ENCODE measurements at regions not wholly inside any gene's neighbourhood (a gene's known extent, or its start where the extent isn't known, plus 50 kb on each side); places are given as distances from the start of the nearest gene placed in this dataset.
A peak's percentile ranks its signal among the peaks of the same experiment; 100 is the strongest.

DNA sequence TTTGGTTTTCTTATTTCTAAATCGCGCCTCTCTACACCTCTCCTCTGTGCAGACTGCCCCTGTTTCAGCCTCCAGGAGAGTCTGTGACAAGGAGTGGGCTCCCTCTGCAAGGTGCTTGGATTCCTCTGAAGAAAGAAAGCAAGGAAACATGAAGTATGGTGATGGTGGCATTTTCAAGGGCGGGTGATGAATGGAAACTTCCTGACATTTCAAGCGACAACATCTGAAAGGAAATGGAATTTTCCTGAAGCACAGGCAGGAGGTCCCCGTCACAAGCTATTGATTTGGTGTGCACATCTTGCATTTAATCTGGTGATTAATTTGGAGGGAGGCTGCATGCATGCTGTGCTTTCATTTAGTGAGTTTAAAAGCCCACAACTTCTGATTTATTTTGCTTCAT, 164.6 kb upstream of the FGGY start:
- H3K27ac Mint-ChIP-seq (ENCODE audit: unreplicated experiment), result no peak overlapping the region
- TF ChIP-seq, protein P1, sequence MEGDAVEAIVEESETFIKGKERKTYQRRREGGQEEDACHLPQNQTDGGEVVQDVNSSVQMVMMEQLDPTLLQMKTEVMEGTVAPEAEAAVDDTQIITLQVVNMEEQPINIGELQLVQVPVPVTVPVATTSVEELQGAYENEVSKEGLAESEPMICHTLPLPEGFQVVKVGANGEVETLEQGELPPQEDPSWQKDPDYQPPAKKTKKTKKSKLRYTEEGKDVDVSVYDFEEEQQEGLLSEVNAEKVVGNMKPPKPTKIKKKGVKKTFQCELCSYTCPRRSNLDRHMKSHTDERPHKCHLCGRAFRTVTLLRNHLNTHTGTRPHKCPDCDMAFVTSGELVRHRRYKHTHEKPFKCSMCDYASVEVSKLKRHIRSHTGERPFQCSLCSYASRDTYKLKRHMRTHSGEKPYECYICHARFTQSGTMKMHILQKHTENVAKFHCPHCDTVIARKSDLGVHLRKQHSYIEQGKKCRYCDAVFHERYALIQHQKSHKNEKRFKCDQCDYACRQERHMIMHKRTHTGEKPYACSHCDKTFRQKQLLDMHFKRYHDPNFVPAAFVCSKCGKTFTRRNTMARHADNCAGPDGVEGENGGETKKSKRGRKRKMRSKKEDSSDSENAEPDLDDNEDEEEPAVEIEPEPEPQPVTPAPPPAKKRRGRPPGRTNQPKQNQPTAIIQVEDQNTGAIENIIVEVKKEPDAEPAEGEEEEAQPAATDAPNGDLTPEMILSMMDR (IDR thresholded peaks at IDR 0.05; ENCODE audit: unreplicated experiment), result no peak
- DNase-seq, result no peak
- H3K36me3 Mint-ChIP-seq (ENCODE audit: insufficient read depth, unreplicated experiment), result no peaks in the 10 kb centered on the region
- peaks cover 4% of the 10 kb centered on the region for H3K9me3 Mint-ChIP-seq (ENCODE audit: low read depth, unreplicated experiment)
- CTCF ChIA-PET, result interaction anchor here (0.6 to 0.9 kb wide), 3 partner anchors 11 to 223 kb away, joined by 3 read pairs; no protein-coding TSS in a partner anchor
- no TSS peak for BruUV-seq (replicated peaks)
- intact Hi-C loops (cut with micrococcal nuclease; ENCODE audit: unreplicated experiment), result loop anchor here (1.0 kb wide), 1 partner anchor 43 kb away; no protein-coding TSS in a partner anchor
- no peak overlapping the region for H3K4me3 Mint-ChIP-seq (ENCODE audit: low read depth, unreplicated experiment)
- H3K4me1 Mint-ChIP-seq (ENCODE audit: low read depth, unreplicated experiment), result peaks cover 50% of the 10 kb centered on the region
- H3K27me3 Mint-ChIP-seq (ENCODE audit: unreplicated experiment), result no peaks in the 10 kb centered on the region

DNA sequence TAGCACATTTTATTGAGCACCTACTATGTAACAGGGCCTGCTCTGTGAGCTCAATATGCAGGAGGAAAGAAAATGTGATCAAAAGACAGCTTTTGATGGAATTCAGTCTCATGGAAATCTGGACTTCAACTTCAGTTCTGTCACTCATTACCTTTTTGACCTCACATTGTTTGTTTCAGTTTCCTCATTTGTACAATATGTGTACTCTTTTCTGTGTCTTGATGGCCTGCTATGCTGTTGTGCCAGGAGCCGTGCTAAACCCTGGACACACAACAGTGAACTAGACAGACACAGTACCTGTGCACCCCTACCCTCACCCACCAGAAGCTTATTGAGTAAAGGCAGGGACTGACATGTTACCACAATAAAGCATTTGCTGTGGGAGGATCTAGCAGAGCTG, 162.9 kb upstream of the FGGY start:
- peaks cover 60% of the 10 kb centered on the region for H3K4me1 Mint-ChIP-seq (ENCODE audit: low read depth, unreplicated experiment)
- CTCF ChIA-PET, result no interaction called here
- peak overlapping the region; percentile 13 for H3K27ac Mint-ChIP-seq (ENCODE audit: unreplicated experiment)
- H3K27me3 Mint-ChIP-seq (ENCODE audit: unreplicated experiment), result no peaks in the 10 kb centered on the region
- BruUV-seq (replicated peaks), result no TSS peak
- TF ChIP-seq, protein P1 (IDR thresholded peaks at IDR 0.05; ENCODE audit: unreplicated experiment), result no peak
- DNase-seq, result no peak
- H3K36me3 Mint-ChIP-seq (ENCODE audit: insufficient read depth, unreplicated experiment), result no peaks in the 10 kb centered on the region
- H3K4me3 Mint-ChIP-seq (ENCODE audit: low read depth, unreplicated experiment), result no peak overlapping the region
- intact Hi-C loops (cut with micrococcal nuclease; ENCODE audit: unreplicated experiment), result no loop called here
- H3K9me3 Mint-ChIP-seq (ENCODE audit: low read depth, unreplicated experiment), result peaks cover 4% of the 10 kb centered on the region

DNA sequence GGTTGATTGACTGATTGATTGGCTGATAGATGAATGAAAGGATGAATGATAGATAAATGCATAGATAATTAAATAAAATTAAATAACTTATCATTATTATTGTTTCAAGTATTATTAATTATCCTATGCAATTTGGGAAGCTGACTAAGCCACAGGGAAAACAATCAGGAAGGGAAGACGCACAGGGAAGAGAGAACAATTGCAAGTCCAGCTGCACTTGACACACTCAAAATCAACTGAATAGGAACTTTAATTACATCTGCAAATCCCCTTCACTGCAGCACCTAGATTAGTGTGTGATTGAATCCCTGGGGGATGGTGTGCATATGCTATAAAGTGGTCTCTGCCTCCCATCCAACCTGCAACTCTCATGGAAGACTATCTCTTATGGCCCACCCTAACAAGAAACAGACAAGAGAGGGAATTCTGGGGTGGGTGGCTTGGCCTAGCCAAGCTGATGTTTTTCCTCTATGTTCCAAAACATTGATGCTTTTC, 161.1 kb upstream of the FGGY start:
- H3K4me1 Mint-ChIP-seq (ENCODE audit: low read depth, unreplicated experiment), result peaks cover 75% of the 10 kb centered on the region
- intact Hi-C loops (cut with micrococcal nuclease; ENCODE audit: unreplicated experiment), result no loop called here
- no peak overlapping the region for H3K4me3 Mint-ChIP-seq (ENCODE audit: low read depth, unreplicated experiment)
- TF ChIP-seq, protein P1 (IDR thresholded peaks at IDR 0.05; ENCODE audit: unreplicated experiment), result no peak
- CTCF ChIA-PET, result no interaction called here
- H3K27me3 Mint-ChIP-seq (ENCODE audit: unreplicated experiment), result no peaks in the 10 kb centered on the region
- H3K27ac Mint-ChIP-seq (ENCODE audit: unreplicated experiment), result no peak overlapping the region
- no TSS peak for BruUV-seq (replicated peaks)
- DNase-seq, result no peak
- H3K9me3 Mint-ChIP-seq (ENCODE audit: low read depth, unreplicated experiment), result peaks cover 4% of the 10 kb centered on the region
- H3K36me3 Mint-ChIP-seq (ENCODE audit: insufficient read depth, unreplicated experiment), result peaks cover 5% of the 10 kb centered on the region

DNA sequence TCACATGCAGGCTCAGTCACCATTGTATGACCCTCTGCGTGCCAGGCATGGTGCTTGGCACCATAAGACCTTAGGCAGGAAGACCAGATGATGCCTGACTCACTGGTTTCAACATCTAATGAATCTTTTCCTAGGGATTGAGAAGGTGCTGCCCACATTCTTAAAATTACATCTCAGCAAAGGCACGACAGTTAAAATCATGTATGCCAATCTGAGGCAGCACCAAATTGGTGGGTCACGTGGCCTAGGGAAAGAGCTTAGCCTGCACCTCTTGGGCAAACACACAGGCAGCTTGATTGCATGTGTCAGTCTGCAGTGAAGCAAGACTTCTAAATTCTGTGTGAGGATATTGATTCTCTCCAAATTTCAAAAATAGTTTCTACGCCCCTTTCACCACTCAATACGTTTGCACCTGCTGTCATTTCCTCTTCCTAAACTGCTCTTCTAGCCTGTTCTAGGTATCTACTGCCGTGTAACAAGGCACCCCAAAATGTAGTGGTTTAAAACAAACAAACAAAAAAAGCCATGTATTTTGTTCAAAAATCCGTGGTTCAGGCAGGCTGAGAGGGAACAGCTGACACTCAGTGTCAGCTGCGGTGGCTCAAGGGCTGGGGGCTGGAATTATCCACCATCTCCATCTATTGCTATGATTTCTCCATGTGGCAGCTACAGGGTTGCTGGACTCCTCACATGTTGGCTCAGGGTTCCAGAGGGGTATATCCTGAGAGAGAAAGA, 160.2 kb upstream of the FGGY start:
- Mint-ChIP-seq H3K36me3 (ENCODE audit: insufficient read depth, unreplicated experiment) (peaks cover 5% of the 10 kb centered on the region), H3K27ac (ENCODE audit: unreplicated experiment) (no peak overlapping the region), H3K9me3 (ENCODE audit: low read depth, unreplicated experiment) (peaks cover 4% of the 10 kb centered on the region), H3K4me3 (ENCODE audit: low read depth, unreplicated experiment) (no peak overlapping the region), H3K4me1 (ENCODE audit: low read depth, unreplicated experiment) (peaks cover 79% of the 10 kb centered on the region), H3K27me3 (ENCODE audit: unreplicated experiment) (no peaks in the 10 kb centered on the region)
- CTCF ChIA-PET, result interaction anchor here (0.6 kb wide), 1 partner anchor 670 kb away, joined by 4 read pairs; no protein-coding TSS in a partner anchor
- TF ChIP-seq, protein P1 (IDR thresholded peaks at IDR 0.05; ENCODE audit: unreplicated experiment), result no peak
- DNase-seq, result peak; percentile 24
- intact Hi-C loops (cut with micrococcal nuclease; ENCODE audit: unreplicated experiment), result no loop called here
- no TSS peak for BruUV-seq (replicated peaks)

Data from Calu3 (cell line).